VCaP (cell line): ENCODE measurements at regions not wholly inside any gene's neighbourhood (a gene's known extent, or its start where the extent isn't known, plus 50 kb on each side); places are given as distances from the start of the nearest gene placed in this dataset.

Experiments used
- H3K27ac ChIP-seq: fragments of 450-650 bp; 2 replicates; pipeline ENCODE4 v1.5.1; 2017
- CTCF ChIP-seq: fragments of 450-650 bp; conservative IDR thresholded peaks from 2 replicates; pipeline ENCODE4 v1.5.1; 2017; ENCODE audit warnings: mild to moderate bottlenecking, moderate library complexity

GRCh38 chr1:5416518-5416917 is 575.7 kb downstream of the NPHP4 start:
- TF ChIP-seq CTCF: no peak
- no peak overlapping the region for H3K27ac ChIP-seq

- no peak overlapping the region for H3K27ac ChIP-seq
- no peak for TF ChIP-seq CTCF
Observed at GRCh38 chr1:5415606-5416005, 576.6 kb downstream of the NPHP4 start.

GRCh38 chr1:5410652-5411051 is 581.6 kb downstream of the NPHP4 start:
- H3K27ac ChIP-seq: no peak overlapping the region
- no peak for TF ChIP-seq CTCF

GRCh38 chr1:5408401-5408800 is 583.8 kb downstream of the NPHP4 start:
- no peak for TF ChIP-seq CTCF
- no peak overlapping the region for H3K27ac ChIP-seq

- no peak for TF ChIP-seq CTCF
- no peak overlapping the region for H3K27ac ChIP-seq
Observed at GRCh38 chr1:5405263-5405662, 587.0 kb downstream of the NPHP4 start.

GRCh38 chr1:5404412-5405203 is 587.6 kb downstream of the NPHP4 start:
- H3K27ac ChIP-seq: no peak overlapping the region

GRCh38 chr1:5403935-5404334 is 588.3 kb downstream of the NPHP4 start:
- no peak overlapping the region for H3K27ac ChIP-seq

More at GRCh38 chr1:5404412-5405203, 587.6 kb downstream of the NPHP4 start:
- TF ChIP-seq CTCF: no peak

More at GRCh38 chr1:5403935-5404334, 588.3 kb downstream of the NPHP4 start:
- TF ChIP-seq CTCF: no peak
